ENCODE measurements at regions not wholly inside any gene's neighbourhood (a gene's known extent, or its start where the extent isn't known, plus 50 kb on each side); places are given as distances from the start of the nearest gene placed in this dataset.

GRCh38 chr15:96268442-96269204 is 61.9 kb upstream of the NR2F2 start:
- Histone ChIP-seq H3K36me3 (ENCODE audit: insufficient read depth, low read length) (no peaks in the 10 kb centered on the region), H3K4me3 (ENCODE audit: low read length in 2 of 2) (no peak overlapping the region), H3K27ac (ENCODE audit: low read depth, low read length) (no peak overlapping the region), H3K9me3 (ENCODE audit: control insufficient read depth in 1 of 2, low read length in 2 of 2) (no peaks in the 10 kb centered on the region), H3K4me1 (ENCODE audit: insufficient read depth, low read length) (no peaks in the 10 kb centered on the region), H3K27me3 (ENCODE audit: insufficient read depth, low read length) (no peaks in the 10 kb centered on the region)
- CTCF ChIA-PET (ENCODE audit: partially characterized antibody): no interaction called here
- DNase-seq: no peak
- intact Hi-C loops (cut with micrococcal nuclease): no loop called here
- POLR2A ChIA-PET (ENCODE audit: partially characterized antibody): no interaction called here
- Mint-ChIP-seq H3K9me3 (peaks cover under 1 to 9% (median 5%) of the 10 kb centered on the region in 8 donors), H3K27ac (no peak overlapping the region), H3K27me3 (peaks cover 0 to 1% of the 10 kb centered on the region in 2 donors), H3K4me1 (no peaks in the 10 kb centered on the region), H3K4me3 (no peak overlapping the region), H3K36me3 (no peaks in the 10 kb centered on the region)

DNA sequence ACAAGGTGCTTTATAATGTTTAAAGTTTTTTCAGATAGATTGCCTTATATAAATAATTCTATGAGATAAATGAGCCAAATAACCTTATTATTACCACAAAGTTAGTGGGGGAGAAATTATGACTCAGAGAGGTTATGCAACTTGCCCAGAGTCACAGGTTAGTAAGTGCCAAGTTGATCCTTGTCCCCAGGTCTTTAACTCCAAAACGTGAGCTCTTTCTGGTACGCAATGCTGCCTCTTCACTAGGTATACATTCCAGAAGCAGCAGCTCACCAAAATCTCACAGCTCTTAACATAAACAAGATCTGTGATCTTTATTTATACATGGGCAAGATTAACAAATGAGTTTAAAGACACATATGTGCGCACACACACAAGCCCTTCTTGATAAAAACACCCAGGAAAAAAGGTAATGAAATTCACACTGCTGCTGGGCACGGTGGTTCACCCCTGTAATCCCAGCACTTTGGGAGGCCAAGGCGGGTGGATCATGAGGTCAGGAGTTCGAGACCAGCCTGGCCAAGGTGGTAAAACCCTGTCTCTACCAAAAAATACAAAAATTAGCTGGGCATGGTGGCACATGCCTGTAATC is 59.8 kb upstream of the NR2F2 start:
- Histone ChIP-seq H3K4me3 (ENCODE audit: low read length in 2 of 2) (no peak overlapping the region), H3K4me1 (ENCODE audit: insufficient read depth, low read length) (no peaks in the 10 kb centered on the region), H3K9me3 (ENCODE audit: control insufficient read depth in 1 of 2, low read length in 2 of 2) (no peaks in the 10 kb centered on the region), H3K36me3 (ENCODE audit: insufficient read depth, low read length) (no peaks in the 10 kb centered on the region), H3K27me3 (ENCODE audit: insufficient read depth, low read length) (no peaks in the 10 kb centered on the region), H3K27ac (ENCODE audit: low read depth, low read length) (no peak overlapping the region)
- H3K27ac Mint-ChIP-seq: no peak overlapping the region
- H3K4me1 Mint-ChIP-seq: no peaks in the 10 kb centered on the region
- no peaks in the 10 kb centered on the region for H3K36me3 Mint-ChIP-seq
- peaks cover 0 to 8% (median 5%) of the 10 kb centered on the region in 8 donors for H3K9me3 Mint-ChIP-seq
- intact Hi-C loops (cut with micrococcal nuclease): no loop called here
- H3K27me3 Mint-ChIP-seq: peaks cover 0 to 1% of the 10 kb centered on the region in 2 donors
- H3K4me3 Mint-ChIP-seq: no peak overlapping the region
- CTCF ChIA-PET (ENCODE audit: partially characterized antibody): no interaction called here
- no peak for DNase-seq
- POLR2A ChIA-PET (ENCODE audit: partially characterized antibody): no interaction called here

- Histone ChIP-seq H3K36me3 (ENCODE audit: insufficient read depth, low read length) (no peaks in the 10 kb centered on the region), H3K27ac (ENCODE audit: low read depth, low read length) (no peak overlapping the region), H3K4me1 (ENCODE audit: insufficient read depth, low read length) (no peaks in the 10 kb centered on the region), H3K4me3 (ENCODE audit: low read length in 2 of 2) (no peak overlapping the region), H3K27me3 (ENCODE audit: insufficient read depth, low read length) (no peaks in the 10 kb centered on the region), H3K9me3 (ENCODE audit: control insufficient read depth in 1 of 2, low read length in 2 of 2) (no peaks in the 10 kb centered on the region)
- H3K4me3 Mint-ChIP-seq: no peak overlapping the region
- POLR2A ChIA-PET (ENCODE audit: partially characterized antibody): no interaction called here
- H3K27me3 Mint-ChIP-seq: peaks cover 0 to 1% of the 10 kb centered on the region in 2 donors
- H3K36me3 Mint-ChIP-seq: no peaks in the 10 kb centered on the region
- peaks cover 0 to 8% (median 5%) of the 10 kb centered on the region in 8 donors for H3K9me3 Mint-ChIP-seq
- H3K4me1 Mint-ChIP-seq: no peaks in the 10 kb centered on the region
- H3K27ac Mint-ChIP-seq: no peak overlapping the region
- DNase-seq: no peak
- intact Hi-C loops (cut with micrococcal nuclease): no loop called here
- CTCF ChIA-PET (ENCODE audit: partially characterized antibody): no interaction called here
These were observed 58.1 kb upstream of the NR2F2 start for GRCh38 chr15:96272427-96272826.

DNA sequence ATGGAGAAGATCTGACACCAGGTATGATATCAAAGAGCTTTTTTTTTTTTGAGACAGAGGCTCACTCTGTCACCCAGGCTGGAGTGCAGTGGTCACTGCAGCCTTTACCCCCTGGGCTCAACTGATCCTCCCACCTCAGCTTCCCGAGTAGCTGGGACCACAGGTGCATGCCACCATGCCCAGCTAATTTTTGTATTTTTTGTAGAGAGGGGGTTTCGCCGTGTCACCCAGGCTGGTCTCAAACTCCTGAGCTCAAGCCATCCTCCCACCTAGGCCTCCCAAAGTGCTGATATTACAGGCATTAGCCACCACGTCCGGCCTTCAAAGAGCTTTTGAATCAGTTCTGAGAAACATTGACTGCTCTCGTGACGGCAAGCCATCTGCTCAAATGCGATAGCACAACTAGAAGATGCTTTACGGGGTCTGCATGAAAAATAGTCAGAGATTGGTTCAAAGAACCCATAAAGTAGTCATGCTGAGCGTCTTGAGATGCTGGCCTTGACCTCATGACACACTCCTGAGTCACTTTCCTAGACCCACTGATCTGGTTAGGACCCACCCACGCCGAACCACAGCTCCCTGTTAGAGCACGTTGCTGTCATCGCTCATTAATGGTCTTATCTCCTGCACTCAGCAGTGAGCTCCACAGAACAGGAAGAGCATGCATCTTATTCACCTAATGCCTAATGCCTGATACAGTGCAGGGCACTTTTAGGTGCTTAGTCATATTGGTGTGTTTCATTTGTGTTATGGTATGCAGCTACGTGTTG is 57.0 kb upstream of the NR2F2 start:
- peaks cover 0 to 1% of the 10 kb centered on the region in 2 donors for H3K27me3 Mint-ChIP-seq
- intact Hi-C loops (cut with micrococcal nuclease): no loop called here
- Histone ChIP-seq H3K4me1 (ENCODE audit: insufficient read depth, low read length) (no peaks in the 10 kb centered on the region), H3K4me3 (ENCODE audit: low read length in 2 of 2) (no peak overlapping the region), H3K9me3 (ENCODE audit: control insufficient read depth in 1 of 2, low read length in 2 of 2) (no peaks in the 10 kb centered on the region), H3K27me3 (ENCODE audit: insufficient read depth, low read length) (no peaks in the 10 kb centered on the region), H3K27ac (ENCODE audit: low read depth, low read length) (no peak overlapping the region), H3K36me3 (ENCODE audit: insufficient read depth, low read length) (no peaks in the 10 kb centered on the region)
- ChIA-PET CTCF (ENCODE audit: partially characterized antibody) (no interaction called here), POLR2A (ENCODE audit: partially characterized antibody) (no interaction called here)
- no peaks in the 10 kb centered on the region for H3K36me3 Mint-ChIP-seq
- H3K4me1 Mint-ChIP-seq: no peaks in the 10 kb centered on the region
- no peak overlapping the region for H3K4me3 Mint-ChIP-seq
- DNase-seq: no peak
- H3K9me3 Mint-ChIP-seq: peaks cover 0 to 6% (median 4%) of the 10 kb centered on the region in 8 donors
- no peak overlapping the region for H3K27ac Mint-ChIP-seq

GRCh38 chr15:96274087-96274440 is 56.4 kb upstream of the NR2F2 start:
- H3K9me3 ChIP-seq (ENCODE audit: control insufficient read depth in 1 of 2, low read length in 2 of 2): no peaks in the 10 kb centered on the region
- H3K4me3 Mint-ChIP-seq: no peak overlapping the region
- intact Hi-C loops (cut with micrococcal nuclease): no loop called here
- H3K36me3 ChIP-seq (ENCODE audit: insufficient read depth, low read length): no peaks in the 10 kb centered on the region
- H3K9me3 Mint-ChIP-seq: peaks cover 0 to 6% (median 4%) of the 10 kb centered on the region in 8 donors
- H3K27me3 Mint-ChIP-seq: peaks cover 0 to 1% of the 10 kb centered on the region in 2 donors
- CTCF ChIA-PET (ENCODE audit: partially characterized antibody): no interaction called here
- POLR2A ChIA-PET (ENCODE audit: partially characterized antibody): no interaction called here
- no peaks in the 10 kb centered on the region for H3K4me1 ChIP-seq (ENCODE audit: insufficient read depth, low read length)
- H3K27me3 ChIP-seq (ENCODE audit: insufficient read depth, low read length): no peaks in the 10 kb centered on the region
- H3K36me3 Mint-ChIP-seq: no peaks in the 10 kb centered on the region
- no peak overlapping the region for H3K27ac ChIP-seq (ENCODE audit: low read depth, low read length)
- H3K27ac Mint-ChIP-seq: no peak overlapping the region
- no peaks in the 10 kb centered on the region for H3K4me1 Mint-ChIP-seq
- no peak for DNase-seq
- H3K4me3 ChIP-seq (ENCODE audit: low read length in 2 of 2): no peak overlapping the region

- ChIA-PET POLR2A (ENCODE audit: partially characterized antibody) (no interaction called here), CTCF (ENCODE audit: partially characterized antibody) (no interaction called here)
- no peaks in the 10 kb centered on the region for H3K9me3 ChIP-seq (ENCODE audit: control insufficient read depth in 1 of 2, low read length in 2 of 2)
These were observed 55.8 kb upstream of the NR2F2 start for GRCh38 chr15:96274698-96275097.

DNA sequence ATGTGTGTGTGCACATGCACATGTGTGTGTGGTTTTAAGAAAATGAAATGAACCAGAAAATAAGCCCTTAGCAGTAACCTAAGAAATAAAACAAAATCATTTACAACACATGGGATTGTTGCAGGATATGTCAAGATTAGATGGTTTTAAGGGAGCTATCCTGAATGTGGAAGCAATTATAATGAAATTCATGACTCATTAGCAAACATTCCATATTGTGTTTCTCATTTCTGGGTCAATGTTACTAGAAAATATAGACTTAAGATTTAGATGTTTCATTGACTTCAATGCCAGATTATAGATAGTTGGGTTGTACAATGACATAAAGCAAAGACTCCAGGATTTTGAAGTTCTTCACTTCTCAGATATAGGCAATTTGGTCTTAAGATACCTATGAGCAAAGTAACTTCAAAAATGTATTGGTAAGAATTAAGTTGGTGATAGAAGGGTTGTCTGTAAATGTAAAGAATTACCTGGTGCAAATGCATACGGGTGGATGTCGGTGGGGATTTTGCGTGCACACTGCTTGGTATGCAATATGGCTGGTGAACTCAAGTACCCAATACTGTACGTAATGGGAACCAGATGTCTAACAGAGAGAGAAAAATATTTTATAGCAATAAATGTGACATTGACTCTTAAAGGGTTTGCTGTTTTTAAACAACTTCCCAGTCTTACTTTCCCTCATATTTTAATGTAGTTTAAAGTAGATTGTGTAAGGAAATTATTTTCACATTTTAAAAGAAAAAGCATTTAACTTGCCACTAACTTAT is 53.9 kb upstream of the NR2F2 start:
- DNase-seq: no peak
- Mint-ChIP-seq H3K27ac (no peak overlapping the region), H3K4me1 (no peaks in the 10 kb centered on the region), H3K4me3 (no peak overlapping the region), H3K27me3 (peaks cover 0 to 1% of the 10 kb centered on the region in 2 donors), H3K9me3 (peaks cover 0 to 12% (median 5%) of the 10 kb centered on the region in 8 donors), H3K36me3 (no peaks in the 10 kb centered on the region)
- H3K27me3 ChIP-seq (ENCODE audit: insufficient read depth, low read length): no peaks in the 10 kb centered on the region
- H3K4me3 ChIP-seq (ENCODE audit: low read length in 2 of 2): no peak overlapping the region
- ChIA-PET CTCF (ENCODE audit: partially characterized antibody) (no interaction called here), POLR2A (ENCODE audit: partially characterized antibody) (no interaction called here)
- H3K4me1 ChIP-seq (ENCODE audit: insufficient read depth, low read length): no peaks in the 10 kb centered on the region
- intact Hi-C loops (cut with micrococcal nuclease): no loop called here
- H3K36me3 ChIP-seq (ENCODE audit: insufficient read depth, low read length): no peaks in the 10 kb centered on the region
- no peaks in the 10 kb centered on the region for H3K9me3 ChIP-seq (ENCODE audit: control insufficient read depth in 1 of 2, low read length in 2 of 2)
- H3K27ac ChIP-seq (ENCODE audit: low read depth, low read length): no peak overlapping the region

More at GRCh38 chr15:96274698-96275097, 55.8 kb upstream of the NR2F2 start:
- H3K36me3 Mint-ChIP-seq: no peaks in the 10 kb centered on the region
- H3K36me3 ChIP-seq (ENCODE audit: insufficient read depth, low read length): no peaks in the 10 kb centered on the region
- intact Hi-C loops (cut with micrococcal nuclease): no loop called here
- no peak overlapping the region for H3K27ac ChIP-seq (ENCODE audit: low read depth, low read length)
- no peaks in the 10 kb centered on the region for H3K27me3 ChIP-seq (ENCODE audit: insufficient read depth, low read length)
- no peak overlapping the region for H3K4me3 ChIP-seq (ENCODE audit: low read length in 2 of 2)
- no peak overlapping the region for H3K27ac Mint-ChIP-seq
- no peaks in the 10 kb centered on the region for H3K4me1 Mint-ChIP-seq
- DNase-seq: no peak
- no peak overlapping the region for H3K4me3 Mint-ChIP-seq
- peaks cover 0 to 6% (median 4%) of the 10 kb centered on the region in 8 donors for H3K9me3 Mint-ChIP-seq
- no peaks in the 10 kb centered on the region for H3K4me1 ChIP-seq (ENCODE audit: insufficient read depth, low read length)
- peaks cover 0 to 1% of the 10 kb centered on the region in 2 donors for H3K27me3 Mint-ChIP-seq

Measured in CD4-positive, alpha-beta memory T cell (primary cell).